NCI-H146 (cell line): ENCODE measurements at regions not wholly inside any gene's neighbourhood (a gene's known extent, or its start where the extent isn't known, plus 50 kb on each side); places are given as distances from the start of the nearest gene placed in this dataset.
A peak's percentile ranks its signal among the peaks of the same experiment; 100 is the strongest.

ENCODE experiments used
- DNase-seq: peaks from one replicate; lab custom pipeline; 2025; lab: John Stamatoyannopoulos, UW

DNA sequence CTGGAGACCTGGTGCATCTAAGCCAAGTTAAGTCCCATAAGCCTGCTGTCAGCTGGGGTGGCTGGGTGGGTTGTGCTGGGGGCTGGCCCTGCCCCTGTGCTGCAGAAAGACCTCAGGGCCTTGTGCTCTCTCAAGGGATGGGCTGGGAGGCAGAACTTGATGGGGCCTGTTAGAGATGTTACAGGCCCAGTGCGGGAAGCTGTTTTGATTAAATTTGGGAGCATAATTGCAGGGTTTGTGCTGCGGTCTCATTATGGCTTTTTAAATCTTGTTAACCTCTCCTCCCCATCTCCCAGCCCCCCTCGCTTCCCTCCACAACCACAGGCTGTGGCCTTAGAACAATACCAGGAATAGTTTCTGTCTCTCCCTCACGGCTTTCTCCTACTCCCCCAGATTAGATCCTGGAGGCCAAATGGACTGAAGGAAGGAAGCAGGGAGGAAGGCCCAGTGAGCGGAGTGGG is 87.6 kb upstream of the TLE3 start:
- DNase-seq, result no peak

DNA sequence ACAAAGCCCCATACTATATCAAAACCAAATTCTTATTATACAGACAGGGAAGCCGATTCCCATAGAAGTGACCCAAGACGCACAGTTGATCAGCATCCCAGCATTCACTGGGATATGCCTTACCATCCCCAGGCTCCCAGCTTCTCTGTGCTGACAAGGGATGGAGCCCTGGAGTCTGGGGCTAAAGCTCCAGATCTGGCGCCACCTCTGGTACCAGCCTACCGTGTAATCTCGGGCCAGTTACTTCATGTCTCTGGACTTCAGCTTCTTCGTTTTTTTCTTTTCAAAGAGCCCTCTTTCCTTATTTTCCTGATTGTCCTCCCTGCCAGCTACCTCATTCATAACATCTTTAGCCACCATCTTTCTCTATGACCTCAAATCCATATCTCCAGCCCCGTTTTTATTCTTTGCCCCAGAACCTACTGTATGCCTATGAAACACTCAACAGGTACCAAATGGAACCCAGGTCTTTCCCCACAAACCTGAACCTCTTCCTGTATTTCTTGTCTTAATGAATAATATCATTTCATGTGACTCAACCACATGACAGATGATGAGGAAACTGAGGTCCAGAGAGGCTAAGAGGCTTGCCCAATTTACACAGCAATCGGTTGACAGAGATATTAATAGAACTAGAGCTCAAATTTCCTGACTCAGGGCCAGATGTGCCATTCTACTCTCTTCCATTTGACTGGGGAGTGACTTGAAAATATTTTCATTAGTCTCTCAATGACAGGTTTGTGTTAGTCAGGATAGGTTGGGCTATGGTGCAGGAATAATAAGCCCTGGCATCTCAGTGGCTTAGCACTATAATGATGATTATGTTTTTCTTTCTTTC is 85.4 kb upstream of the TLE3 start:
- no peak for DNase-seq

- DNase-seq, result no peak
Observed at GRCh38 chr15:70181626-70182255, 84.0 kb upstream of the TLE3 start.

GRCh38 chr15:70180186-70180875 is 82.6 kb upstream of the TLE3 start:
- no peak for DNase-seq

GRCh38 chr15:70179309-70179892 is 81.7 kb upstream of the TLE3 start:
- DNase-seq, result no peak

- no peak for DNase-seq
Observed at GRCh38 chr15:70178335-70179084, 80.8 kb upstream of the TLE3 start.

GRCh38 chr15:70172566-70173225 is 75.0 kb upstream of the TLE3 start:
- no peak for DNase-seq

GRCh38 chr15:70172124-70172523 is 74.4 kb upstream of the TLE3 start:
- DNase-seq, result no peak

DNA sequence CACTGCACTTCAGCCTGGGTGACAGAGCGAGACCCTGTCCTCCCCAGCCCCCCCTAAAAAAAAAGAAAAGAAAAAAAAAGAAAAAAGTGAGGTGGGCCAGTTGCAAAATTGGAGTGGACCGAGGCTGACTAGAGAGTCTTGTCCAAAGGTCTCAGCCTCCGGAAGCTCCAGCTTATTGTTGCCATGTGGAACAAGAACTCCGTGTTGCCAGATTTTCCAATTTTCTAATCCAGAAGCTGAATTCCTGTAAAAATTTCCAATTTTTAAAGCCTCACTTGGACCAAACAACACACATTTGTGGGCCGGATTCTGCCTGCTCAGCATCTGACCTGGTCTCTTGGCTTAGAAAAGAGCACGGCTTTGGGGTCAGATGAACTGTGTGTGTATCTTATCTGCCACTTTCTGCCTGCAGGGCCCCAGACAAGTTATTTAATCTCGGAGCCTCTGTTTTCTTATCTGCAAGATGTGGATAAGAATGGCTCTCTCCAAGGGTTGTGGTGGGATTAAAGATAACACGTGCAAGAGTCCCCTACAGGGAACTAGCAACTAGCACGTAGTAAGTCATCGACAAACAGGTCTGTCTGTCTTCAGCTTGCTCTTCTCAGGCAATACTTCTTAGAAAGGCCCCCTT is 73.7 kb upstream of the TLE3 start:
- DNase-seq, result no peak

GRCh38 chr15:70170096-70170699 is 72.5 kb upstream of the TLE3 start:
- no peak for DNase-seq

GRCh38 chr15:70169147-70169546 is 71.4 kb upstream of the TLE3 start:
- no peak for DNase-seq

- no peak for DNase-seq
Observed at GRCh38 chr15:70167155-70167554, 69.4 kb upstream of the TLE3 start.

DNA sequence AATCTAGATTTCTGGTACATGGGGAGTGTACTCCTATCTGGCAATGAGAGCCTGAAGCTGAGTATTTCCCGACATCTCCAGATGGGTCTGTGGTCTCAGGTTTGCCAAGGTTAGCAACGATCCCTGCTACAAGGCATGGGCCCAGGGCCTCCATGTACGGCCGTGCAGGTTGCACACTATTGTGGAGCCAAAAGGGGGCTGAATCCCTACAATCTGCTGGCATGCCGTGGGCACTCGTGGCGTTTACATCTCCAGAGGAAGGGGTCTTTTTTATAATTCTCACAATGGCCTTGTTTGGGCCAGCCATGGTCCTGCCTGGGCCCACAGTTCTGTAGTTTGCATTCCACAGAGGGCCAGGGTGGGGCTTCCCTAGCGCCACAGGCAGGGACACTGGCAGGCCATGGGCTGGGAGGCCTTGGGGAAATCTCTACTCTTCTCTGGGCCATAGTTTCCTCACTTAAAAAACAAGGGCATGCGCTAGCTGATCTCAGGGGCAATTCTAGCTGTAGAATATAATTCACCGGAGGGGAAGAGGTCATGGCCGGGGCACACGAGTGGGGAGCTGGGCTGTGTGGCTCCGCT is 68.9 kb upstream of the TLE3 start:
- DNase-seq, result no peak

DNA sequence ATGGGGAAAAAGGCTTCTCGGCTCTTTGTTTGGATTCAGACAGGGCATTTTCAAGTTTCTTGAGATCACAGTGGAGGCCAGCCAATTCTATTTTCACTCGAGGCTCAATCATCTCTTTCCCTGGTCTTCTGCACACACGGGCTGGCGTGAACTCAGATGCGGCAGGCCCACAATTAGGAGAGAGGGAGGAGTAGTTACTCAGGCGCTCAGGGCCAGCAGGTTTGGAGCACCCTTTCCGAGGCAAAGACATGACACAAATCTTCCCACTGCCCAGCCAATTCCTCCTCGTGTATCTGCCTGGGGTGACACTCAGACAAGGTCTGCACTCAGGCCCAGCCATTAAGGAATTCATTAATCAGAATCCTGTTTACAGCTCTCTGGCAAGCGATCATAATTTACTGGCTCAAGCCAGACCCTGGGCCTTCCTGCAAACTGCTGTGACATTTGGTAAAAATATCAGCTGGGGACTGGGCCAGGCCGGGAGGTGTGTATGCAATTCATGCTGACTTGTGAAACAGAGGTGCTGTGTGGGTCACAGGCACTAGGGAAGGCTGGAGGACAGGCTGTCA is 68.1 kb upstream of the TLE3 start:
- DNase-seq, result no peak

DNA sequence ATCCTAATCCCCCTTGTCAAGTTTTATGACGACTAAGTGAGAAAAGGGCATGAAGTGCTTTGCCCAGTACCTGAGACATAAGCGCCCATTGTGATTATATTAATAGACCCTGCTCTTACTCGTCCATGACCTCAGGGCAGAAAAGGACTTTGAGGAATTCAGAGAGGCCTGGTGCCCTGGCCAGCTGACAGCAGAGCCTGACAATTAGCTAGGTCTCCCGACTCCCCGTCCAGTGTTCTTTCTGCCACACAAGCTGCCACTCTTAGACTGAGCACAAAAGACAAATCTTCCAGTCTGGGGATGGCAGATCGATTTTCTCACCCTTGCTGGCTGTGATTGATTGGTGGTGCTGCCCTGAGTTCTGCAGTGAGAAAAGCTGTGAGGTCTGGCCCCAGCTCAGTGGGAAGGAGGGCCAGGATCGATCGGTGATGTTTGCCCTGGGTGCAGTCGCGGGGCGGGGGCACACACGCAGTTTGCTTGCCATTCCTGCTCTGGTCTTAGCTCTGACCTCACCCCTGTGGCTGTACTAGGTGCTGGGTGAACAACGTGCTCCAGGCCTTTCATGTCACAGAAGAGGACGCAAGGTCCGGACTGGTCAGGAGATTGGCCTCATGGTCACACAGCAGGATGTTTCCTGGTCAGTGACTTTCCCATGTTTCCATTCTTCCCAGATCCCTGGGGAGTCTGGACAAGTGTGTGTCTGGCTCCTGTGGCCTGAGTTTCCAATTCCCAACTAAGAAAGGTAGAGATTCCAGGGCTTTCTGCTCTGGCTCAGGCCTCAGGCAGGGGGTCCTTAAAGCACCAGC is 67.4 kb upstream of the TLE3 start:
- DNase-seq, result peak; percentile 58

- no peak for DNase-seq
Observed at GRCh38 chr15:70164156-70164900, 66.6 kb upstream of the TLE3 start.

- no peak for DNase-seq
Observed at GRCh38 chr15:70160803-70161565, 63.3 kb upstream of the TLE3 start.
